Right forelimb (tissue), 1 donor: ENCODE measurements at regions not wholly inside any gene's neighbourhood (a gene's known extent, or its start where the extent isn't known, plus 50 kb on each side); places are given as distances from the start of the nearest gene placed in this dataset.

Experiments
- DNase-seq: peaks from one replicate; pipeline ENCODE4 v3.0.0-alpha.2; 2018

DNA sequence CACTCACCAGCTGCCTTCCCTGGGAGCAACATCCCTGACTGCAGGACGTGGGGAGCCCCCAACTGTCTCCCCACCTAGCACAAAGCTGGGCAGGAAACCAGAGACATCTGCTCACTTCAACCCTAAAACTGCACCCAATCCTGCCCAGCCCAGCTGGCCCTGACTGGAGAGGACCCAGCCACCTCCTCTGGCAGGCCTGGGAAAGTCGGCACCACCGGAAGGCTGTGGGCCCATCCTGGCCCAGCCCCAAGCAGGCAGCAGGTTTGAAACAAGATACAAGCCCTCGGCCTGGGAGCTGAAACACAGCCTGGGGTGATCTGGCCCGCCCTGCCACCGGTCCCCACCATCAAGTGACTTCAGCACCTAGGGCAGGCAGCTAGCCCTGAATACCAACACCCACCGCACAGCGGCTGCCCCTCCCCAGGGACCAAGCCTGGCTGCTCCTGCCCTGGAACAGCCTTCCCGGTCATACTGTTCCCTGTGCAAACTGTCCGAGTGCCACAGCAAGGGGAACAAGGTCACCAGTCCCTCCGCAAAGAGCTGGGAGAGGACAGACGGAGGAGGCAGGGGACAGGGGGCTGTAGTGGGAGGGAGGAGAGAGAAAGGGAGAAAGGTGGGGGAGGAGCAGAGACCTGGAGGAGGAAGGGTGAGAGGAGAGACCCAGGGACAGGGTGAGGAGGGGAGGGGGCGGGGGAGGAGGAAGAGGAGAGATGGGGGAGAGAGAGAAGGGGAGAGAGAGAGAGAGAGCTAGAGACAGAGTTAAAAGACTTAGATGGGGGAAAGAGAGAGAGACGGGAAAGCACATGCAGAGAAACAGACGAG, 115.7 kb downstream of the RFLNA start:
- no peak for DNase-seq

DNA sequence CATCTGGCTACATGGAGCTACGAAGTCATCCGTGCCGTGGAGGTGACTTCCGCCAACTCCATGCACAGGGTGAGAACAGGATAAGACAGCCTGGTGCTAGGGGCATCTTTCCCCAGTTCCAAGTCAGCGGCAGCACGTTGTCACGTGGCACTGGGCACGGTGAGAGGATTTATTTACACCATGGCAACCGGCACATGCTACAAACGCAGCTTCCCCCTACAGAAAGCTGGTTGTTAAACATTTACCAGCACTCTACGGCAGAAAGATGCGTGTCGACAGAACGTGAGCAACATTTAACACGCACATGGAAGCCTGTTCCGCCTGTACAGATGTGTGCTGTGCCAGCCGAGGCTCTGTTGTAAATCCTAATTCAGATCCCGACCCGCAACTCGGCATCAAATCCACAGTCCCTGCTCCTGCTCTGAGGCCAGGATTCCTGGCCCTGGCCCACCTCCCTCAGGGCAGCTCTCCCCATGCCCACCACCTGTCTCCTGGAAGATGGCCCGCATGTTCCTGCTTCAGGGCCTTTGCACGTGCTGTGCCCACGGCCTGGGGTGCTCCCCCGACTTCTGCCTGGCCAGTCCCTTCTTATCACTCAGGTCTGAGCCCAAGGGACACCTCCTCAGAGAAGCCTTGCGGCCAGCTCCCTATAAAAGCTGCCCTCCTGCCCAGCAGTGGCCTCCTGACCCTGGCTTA, 114.1 kb downstream of the RFLNA start:
- no peak for DNase-seq

DNA sequence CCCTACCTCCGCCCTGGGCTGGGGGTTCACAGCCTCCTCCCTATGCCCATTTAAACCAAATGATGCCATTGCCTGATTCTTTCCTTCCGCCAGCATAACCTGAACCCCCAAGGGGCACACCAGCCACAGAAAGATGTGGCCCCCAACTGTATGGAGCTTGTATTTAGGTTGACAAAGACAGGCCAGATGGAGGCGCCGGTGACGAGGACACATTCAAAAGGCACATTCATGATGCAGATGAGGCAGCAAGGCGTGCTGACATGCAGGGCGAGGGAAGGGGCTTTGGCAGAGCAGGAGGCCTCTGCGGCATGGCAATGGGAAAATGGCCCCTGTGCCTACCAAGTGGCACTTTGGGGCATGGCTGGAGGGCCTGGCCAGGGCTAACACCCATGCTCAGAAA, 112.2 kb downstream of the RFLNA start:
- DNase-seq: no peak

DNA sequence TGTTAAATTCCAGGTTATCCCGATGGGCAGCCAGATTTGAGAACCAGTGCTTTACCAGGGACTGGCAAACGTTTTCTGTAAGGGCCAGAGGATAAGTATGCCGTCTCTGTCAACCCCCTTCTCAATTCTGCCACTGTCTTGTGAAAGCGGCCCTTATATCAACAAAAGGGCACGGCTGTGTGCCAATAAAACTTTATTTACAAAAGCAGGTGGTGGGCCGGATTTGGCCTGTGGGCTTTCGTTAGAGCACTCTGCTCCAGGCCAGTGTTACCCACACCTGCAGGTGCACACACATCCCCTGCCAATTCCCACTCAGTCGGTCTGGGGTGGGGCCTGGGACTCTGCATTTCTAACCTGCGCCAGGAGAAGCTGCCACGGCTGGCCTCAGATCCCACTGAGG, 111.2 kb downstream of the RFLNA start:
- no peak for DNase-seq

DNA sequence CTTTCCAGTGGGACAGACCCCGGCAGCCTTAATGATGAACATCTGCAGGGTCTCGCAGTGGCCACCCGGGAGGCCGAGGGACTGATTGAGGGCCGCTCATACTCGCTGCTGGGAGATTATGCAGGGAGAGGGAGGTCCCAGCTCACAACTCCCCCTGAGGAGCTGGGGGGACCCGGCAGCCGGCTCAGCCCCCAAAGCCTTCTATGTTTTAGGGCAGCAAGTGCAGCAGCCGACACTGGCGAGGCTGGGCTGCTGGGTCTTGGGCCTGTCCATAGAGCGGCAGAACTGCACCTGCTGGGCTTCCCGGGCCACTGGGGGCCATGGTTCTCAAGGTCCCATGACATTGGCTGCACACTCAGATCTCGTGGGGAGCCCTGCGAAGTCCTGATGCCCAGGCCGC, 110.7 kb downstream of the RFLNA start:
- DNase-seq: no peak

DNA sequence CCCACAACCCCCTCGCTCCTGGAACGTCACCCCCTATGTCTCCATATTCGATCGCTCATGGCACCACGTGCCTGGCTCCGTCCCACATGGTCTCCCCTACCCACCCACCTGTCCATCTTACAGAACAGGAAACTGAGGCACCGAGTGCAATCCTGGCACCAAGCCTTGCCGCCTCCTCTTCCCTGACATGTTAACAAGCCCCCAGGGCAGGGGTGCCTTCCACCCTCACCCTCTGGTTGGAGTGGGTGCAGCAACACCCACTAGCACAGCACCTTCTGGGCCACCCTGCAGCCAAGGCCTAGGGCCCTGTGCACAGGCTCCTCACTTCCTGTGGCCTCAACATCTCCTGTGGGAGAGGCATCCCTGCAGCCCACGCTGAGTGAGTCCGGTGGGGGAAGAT, 110.3 kb downstream of the RFLNA start:
- DNase-seq: no peak

DNA sequence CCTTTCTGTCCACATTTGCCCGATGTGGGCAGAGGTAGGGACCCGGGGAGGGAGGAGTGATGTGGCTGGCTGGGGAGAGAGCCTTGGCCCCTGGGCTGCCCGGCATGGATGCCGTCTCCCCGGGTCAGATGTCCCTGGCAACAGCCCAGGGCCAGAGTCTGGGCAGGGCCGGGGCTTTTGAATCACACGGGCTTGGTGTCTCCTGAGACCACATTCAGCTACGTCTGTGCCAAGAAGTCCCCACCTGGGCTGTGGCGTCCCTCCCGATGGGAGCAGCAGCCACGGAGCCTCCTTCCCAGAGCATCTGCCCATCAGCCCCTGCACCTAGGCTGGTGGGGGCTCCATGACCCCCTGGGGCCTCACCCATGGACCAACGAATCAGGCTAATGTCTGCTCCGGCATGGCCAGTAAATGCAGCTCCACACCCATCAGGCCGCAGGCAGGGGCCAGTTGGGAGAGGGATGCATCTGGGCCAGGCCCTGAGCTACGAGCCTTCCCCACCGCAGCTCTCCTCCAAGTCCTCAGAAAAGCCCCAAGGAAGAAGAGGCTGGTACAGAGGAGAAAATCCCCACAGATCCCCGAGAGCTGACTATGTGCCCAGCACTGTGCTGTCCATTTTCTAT, 109.4 kb downstream of the RFLNA start:
- no peak for DNase-seq

DNA sequence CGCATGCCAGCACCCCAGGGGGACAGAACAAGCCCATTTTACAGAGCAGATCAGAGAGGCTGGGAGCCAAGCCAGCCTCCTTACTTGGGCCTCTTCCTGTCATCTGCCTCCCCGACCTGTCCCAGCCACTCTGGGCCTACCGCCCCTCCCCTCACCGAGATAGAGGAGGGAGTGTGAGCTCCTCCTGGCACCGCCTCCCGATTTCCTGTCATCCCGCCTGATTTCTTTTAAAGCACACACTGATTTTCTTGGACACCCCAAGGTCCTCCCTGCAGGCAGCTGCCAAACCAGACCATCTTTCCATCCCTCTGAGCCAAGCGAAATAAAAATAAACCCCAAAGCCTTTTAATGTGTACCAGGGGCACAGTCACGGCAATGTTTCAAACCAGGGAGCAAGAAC, 108.4 kb downstream of the RFLNA start:
- no peak for DNase-seq

DNA sequence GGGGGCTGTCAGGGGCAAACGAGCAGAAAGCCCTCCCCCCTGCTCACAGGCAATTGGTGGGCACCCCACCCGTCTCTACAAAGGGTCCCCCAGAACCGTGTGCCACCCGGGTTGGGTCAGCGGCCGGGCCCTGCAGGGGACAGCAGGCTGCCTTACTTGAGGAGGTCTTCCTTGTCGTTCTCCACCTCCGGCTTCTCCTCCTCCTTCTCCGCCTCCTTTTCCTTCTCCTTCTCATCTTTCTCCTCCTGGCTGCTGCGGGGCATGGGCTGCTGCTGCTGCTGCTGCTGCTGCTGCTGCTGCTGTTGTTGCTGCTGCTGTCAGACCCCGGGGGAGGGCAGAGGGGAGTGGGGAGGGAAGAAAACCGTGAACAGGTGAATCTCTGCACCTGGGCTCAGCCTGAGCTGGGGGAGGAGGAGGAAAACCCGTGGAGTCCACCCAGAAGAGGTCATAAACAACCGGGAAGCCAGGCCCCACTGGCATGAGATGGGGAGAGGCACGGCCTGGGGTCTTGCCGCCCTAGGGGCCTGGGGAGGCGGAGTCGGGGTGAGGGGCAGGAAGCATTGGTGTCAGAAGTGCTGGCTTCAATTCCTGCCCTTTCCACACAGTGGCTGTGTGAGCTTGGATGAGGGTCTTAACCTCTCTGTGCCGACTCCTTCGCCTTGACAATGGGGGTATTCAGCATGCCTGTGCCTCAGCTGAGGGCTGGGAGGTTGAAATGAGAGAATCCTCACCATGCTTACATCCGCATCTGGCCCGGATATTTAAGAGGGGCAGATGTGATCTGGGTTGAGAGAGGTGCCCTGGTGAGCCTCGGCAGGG, 107.6 kb downstream of the RFLNA start:
- no peak for DNase-seq

DNA sequence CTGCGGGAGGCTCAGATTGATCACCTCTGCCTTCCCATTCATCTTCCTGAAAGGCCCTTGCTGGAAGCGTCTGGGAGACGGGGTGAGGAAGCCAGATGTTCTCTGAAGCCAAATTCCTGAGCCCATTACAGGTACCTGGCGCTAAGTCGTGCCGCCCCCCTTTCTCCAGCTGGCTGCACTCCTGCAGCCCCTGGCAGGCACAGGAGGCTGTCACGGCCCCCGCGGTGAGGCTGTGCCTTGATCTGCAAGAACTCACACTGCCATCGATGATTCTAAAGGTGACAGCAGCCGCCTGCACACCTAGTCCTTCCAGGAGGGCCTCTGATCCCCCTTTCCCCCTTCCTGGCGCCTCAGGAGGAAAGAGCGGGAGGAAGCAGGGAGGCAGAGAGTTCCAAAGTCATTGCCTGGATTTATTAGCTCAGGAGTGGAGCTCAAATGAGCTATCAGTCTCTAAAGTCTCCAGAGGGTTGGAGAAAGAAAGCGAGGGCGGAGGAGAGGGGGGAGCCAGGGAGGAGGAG, 106.9 kb downstream of the RFLNA start:
- no peak for DNase-seq

DNA sequence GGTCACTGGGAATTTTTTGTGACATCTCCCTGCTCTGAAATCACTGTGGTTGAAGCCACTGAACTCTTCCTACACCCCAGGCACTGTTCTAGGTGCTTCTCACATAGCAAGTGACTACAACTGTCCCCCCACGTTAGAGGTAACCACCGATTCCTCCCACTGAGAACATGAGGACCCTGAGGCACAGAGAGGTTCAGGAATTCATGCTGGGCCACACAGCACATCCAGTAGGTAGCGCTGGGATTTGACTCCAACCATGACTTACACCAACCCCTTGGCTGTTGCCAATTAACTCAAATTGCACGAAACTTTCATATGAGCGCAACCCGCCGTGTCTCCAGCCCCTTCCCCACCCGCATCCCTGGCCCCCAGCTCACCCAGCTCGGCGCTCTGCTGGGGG, 105.2 kb downstream of the RFLNA start:
- no peak for DNase-seq

DNA sequence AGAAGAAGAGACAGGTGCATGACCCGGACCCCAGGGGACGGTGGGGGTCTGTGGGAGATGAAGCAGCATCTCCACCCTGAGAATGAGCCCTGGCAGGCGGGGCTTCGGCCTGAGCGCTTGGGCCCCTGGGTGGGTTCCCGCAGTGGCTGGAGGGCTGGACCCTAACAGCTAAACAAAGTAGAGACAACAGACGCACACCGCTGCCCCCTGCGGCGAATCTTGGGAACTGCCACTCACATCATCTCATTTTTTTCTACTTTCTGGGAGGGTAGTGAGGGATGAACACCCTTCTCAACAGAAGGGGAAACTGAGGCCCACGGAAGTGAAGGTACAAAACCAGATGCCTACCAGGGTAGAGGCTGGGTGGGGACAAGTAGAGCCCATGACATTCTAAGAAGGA, 104.7 kb downstream of the RFLNA start:
- no peak for DNase-seq

DNA sequence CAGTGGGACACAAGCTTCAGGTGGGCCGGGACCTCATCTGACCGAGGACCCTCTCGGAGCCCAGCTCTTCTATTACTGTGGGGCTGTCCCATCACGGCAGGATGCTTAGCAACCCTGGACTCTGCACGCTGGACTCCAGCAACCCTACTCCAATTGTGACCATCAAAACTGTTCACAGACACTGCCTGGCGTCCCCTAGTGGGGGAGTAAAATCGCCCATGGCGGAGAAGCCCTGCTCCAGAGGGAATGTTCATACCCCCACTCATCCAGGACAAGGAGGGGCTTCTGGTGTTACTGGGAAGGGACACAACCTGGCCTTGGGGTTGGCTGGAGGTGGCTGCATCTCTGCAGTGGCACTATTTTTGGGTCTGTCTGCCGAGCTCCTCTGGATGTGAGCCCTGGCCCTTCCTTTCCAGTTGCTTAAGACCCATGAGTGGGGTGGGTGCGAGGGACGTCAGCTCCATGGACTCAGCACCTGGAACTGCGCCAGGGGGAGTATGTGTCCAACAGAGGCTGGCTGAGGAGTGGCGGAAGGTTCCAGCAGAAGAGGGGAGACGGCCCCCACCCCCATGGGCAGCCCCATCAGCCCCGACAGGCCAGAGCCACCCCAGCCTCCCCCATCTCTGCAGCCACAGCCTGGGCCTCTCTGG, 103.8 kb downstream of the RFLNA start:
- no peak for DNase-seq

DNA sequence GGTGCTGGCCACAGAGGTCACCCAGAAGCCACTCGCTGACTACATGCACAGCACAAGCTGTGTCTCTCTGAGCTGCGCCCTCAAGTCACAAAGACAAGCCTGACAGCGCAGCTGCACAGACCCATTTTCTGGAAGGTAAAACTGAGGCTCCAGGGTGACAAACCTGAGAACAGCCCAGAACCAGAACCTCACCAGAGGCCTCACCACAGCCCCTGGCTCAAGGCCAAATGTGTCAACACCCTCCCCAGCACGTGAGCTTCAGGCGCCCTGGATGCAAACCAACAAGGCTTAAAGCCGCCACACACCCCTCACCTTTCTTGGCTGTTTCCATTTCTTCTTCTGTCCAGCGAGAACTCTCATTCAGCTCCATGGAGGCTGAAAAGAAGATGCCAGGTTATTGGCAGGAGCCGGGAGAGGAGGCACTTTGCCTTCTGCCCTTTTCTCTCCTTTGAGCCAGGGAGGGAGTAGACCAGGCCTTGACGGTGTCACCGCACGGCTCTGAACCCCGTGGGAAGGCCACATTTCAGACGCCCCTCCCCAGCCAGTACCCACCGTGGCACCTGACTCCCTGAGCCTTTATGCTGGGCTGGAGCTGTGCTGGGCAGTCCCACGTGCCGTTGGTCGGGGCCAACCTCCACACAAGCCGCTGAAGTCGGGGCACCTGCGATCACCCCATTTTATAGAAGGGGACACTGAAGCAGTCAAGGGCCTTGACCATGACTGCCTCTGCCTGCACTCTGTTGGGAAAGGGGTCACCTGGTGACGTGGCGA, 103.1 kb downstream of the RFLNA start:
- no peak for DNase-seq

DNA sequence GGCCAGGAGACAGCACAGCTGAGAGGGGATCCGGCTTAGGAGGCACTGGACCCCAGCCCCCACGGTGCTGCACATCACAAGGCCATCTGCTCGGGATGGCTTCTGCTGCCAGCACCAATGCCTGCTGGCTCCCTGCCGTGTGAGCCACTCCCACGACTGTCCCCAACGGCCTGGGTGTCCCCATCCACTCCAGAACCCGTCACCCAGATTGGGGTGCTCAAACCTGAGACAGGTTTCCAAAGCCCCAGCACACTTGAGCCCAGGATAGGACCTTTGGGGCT, 102.4 kb downstream of the RFLNA start:
- no peak for DNase-seq

DNA sequence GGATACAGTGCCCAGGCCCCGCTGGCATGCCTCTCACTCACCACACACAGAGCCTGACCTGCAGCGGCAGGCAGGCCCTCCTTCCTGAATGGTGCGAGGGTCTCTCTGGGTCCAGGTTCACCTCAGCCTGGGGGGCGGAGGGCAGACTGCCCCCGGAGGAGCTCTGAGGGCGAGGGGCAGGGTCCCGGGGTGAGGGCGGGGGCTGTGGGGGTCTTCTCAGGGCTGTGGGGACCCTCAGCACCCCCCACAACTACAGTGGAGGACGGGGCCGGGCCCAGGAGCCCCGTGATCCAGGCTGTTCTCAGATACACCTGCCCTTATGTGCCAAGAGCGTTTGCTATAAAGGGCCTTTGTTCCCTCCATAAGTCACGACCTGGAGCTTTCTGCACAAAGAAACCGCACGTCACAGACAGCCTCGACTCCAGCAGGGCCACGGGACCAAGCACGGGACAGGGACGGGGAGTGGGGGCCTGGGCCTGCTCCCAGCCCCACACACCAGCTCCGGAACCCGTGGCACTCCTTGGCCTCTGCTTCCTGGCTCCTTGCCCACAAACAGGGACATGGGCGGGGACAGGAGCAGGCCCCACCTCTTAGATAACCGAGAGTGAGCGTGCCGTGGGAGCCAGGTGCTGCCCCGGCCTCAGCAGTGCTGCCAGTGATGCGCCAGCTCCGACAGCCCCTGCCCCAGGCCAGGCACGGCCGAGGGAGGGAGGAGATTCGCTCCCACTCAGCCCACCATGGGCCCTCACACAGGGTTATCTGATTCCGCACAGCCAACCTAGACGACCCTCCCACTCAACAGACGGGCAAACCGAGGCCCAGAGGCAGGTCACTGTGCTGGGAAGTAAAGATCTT, 101.9 kb downstream of the RFLNA start:
- no peak for DNase-seq

DNA sequence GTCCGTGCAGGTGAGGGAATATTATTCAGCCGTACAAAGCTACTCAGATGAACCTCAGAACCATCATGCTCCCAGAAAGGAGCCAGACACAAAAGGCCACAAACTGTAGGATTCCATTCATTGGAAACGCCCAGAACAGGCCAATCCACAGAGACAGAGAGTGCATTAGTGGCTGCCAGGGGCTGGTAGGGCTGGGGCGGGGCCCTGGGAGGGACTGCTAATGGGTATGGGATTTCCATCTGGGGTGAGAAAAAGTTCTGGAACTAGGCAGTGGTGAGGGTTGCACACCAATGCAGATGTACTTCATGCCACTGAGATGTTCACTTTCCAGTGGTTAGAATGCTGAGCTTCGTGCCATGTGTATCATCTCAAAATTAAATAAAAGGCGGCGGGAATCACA, 101.1 kb downstream of the RFLNA start:
- no peak for DNase-seq

DNA sequence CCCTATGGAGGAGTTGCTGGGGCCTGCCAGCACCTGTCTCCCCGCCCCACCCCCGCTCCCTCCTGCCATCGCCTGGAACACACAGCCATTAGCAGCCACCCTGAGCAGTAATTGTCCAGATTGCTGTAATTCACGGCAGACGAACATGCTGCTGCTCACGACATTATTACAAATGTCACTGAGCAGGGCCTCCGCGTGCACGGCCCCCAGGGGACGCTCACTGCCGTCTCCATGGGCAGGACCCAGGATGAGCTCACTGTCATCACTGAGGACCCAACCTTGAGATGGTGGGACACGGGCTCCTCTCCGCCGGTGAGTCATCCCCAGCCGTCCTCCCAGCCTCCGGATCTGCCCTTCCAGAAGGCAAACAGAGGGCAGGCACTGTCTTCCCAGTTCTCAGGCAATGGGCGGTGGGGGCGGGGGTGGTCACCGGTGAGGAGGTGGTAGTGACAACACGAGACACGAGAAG, 100.4 kb downstream of the RFLNA start:
- no peak for DNase-seq

DNA sequence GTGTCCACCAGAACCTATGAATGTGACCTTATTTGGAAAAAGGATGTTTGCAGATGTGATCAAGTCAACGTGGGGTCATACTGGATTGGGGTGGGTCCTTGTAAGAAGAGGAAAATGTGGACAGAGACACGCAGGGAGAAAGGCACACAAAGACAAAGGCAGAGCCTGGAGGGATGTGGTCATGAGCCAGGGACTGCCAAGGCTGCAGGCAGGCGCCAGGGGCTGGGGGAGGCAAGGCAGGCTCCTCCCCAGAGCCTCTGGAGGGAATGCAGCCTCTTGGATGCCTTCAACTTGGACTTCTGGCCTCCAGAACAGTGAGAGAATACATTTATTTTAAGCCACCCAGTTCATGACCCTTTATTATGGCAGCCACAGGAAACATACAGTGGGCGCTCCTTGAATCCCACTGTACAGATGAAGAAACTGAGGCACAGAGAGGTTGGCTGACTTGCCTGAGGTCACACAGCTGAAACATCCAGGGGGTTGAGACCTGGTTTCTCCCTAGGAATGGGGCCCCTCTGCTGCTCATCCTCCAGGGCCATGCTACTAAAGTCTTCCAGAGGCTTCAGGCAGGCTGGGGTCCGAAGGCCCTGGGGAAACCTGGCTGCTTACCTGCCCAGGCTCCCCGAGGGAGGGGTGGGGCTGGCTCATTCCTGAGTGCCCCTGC, 99.7 kb downstream of the RFLNA start:
- no peak for DNase-seq

DNA sequence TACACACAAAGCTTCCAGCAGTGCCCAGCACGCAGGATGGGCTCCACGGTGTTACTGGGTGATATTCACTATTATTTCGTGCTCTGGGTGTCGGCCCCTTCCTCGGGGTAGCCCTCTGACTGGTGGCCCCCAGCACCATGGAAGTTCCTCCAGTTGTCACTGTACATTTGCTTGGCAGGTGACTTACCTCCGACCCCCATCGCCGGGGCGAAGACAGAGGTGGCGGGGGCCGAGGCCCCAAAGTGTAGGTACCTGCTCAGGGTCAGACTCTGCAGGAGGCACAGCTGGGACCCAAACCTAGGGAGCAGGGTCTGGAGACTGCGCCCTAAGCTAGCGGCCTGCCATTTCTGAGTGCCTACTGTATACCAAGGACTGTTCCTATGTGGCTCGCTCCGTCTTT, 98.9 kb downstream of the RFLNA start:
- no peak for DNase-seq
